SU-DHL-6 (cell line): ENCODE measurements at regions not wholly inside any gene's neighbourhood (a gene's known extent, or its start where the extent isn't known, plus 50 kb on each side); places are given as distances from the start of the nearest gene placed in this dataset.

Experiments used
- H2AFZ ChIP-seq: fragments of 200-600 bp; sonication (generic); 2 replicates; pipeline ENCODE4 v1.6.1; 2014; ENCODE audit warnings: low read depth, mild to moderate bottlenecking, moderate library complexity, mixed read lengths, antibody characterized with exemption, low read length; ENCODE audit not compliant: severe bottlenecking
- H3F3A ChIP-seq: fragments of 200-600 bp; shearing (Covaris generic); 2 replicates; pipeline ENCODE4 v1.6.0; 2016; ENCODE audit warnings: antibody characterized with exemption, mild to moderate bottlenecking; ENCODE audit not compliant: insufficient read depth
- H3K27ac ChIP-seq: fragments of 200-600 bp; sonication (generic); 2 replicates; pipeline ENCODE4 v1.5.1; 2016; ENCODE audit warnings: low read depth, mild to moderate bottlenecking, low read length, moderate library complexity, mixed read lengths
- H3K27me3 ChIP-seq: fragments of 200-600 bp; sonication (generic), shearing (Covaris generic); 2 replicates; pipeline ENCODE4 v1.6.0; 2014; ENCODE audit warnings: mild to moderate bottlenecking, low read length
- H3K36me3 ChIP-seq: fragments of 200-600 bp; sonication (generic); 2 replicates; pipeline ENCODE4 v1.6.1; 2014; ENCODE audit warnings: mild to moderate bottlenecking, low read length, mixed read lengths
- H3K4me2 ChIP-seq: fragments of 300-600, 200-600 bp; shearing (Covaris generic), sonication (generic); 2 replicates; pipeline ENCODE4 v1.6.0; 2014; ENCODE audit warnings: low read length, low read depth, mild to moderate bottlenecking; ENCODE audit not compliant: poor library complexity, severe bottlenecking
- H3K4me3 ChIP-seq: fragments of 200-600 bp; sonication (generic); 2 replicates; pipeline ENCODE4 v1.5.1; 2014; ENCODE audit warnings: antibody characterized with exemption, low read length, mild to moderate bottlenecking, mixed read lengths; ENCODE audit not compliant: insufficient read depth, poor library complexity, severe bottlenecking
- H3K79me2 ChIP-seq: fragments of 200-600 bp; sonication (generic); 2 replicates; pipeline ENCODE4 v1.6.1; 2014; ENCODE audit warnings: mild to moderate bottlenecking, low read length, moderate library complexity; ENCODE audit not compliant: insufficient read depth
- H3K9ac ChIP-seq: fragments of 200-600 bp; sonication (generic); 2 replicates; pipeline ENCODE4 v1.7.0; 2014; ENCODE audit warnings: mild to moderate bottlenecking, low read length
- H3K9me2 ChIP-seq: fragments of 200-600 bp; sonication (generic); replicated peaks from 2 replicates; pipeline ENCODE4 v1.6.1; 2014; ENCODE audit warnings: low read length; ENCODE audit not compliant: insufficient read depth
- H3K9me3 ChIP-seq: fragments of 200-600 bp; sonication (generic); 2 replicates; pipeline ENCODE4 v1.6.1; 2014; ENCODE audit warnings: low read length, mixed read lengths; ENCODE audit not compliant: insufficient read depth
- H4K20me1 ChIP-seq: fragments of 200-600 bp; sonication (generic); 2 replicates; pipeline ENCODE4 v1.6.1; 2014; ENCODE audit warnings: low read depth, mild to moderate bottlenecking, antibody characterized with exemption, low read length, moderate library complexity, mixed read lengths
- EZH2phosphoT487 ChIP-seq: fragments of 200-600 bp; sonication (generic), shearing (Covaris generic); conservative IDR thresholded peaks from 2 replicates; pipeline ENCODE4 v1.6.1; 2018; ENCODE audit warnings: mild to moderate bottlenecking, antibody characterized with exemption, low read length, moderate library complexity, mixed read lengths
- TF ChIP-seq, protein P1 (sequence below): fragments of 200-600 bp; sonication (generic); IDR thresholded peaks from one replicate; pipeline ENCODE4 v1.5.1; 2017; ENCODE audit warnings: antibody characterized with exemption, mild to moderate bottlenecking, low read length, moderate library complexity; ENCODE audit not compliant: insufficient read depth, poor library complexity, severe bottlenecking

DNA sequence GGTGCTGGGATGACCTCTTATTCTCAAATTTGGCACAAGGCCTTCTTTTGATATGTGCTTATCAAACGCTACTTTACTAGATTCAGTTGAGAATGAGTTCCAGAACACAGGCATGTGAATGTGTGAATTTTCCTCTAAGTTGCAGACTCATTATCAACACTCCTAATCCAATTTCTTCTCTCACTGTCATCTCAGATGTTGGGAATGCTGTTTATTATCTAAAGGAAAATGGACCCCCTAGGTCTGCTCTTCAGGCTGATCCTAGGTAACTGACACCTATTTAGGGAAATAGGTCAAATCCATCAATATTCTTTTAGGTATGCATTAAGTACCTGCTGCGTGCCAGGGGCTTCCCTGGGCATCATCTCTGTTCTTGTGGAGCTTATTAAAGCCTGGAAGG is 215.0 kb upstream of the NOX3 start:
- H3K4me3 ChIP-seq: no peak overlapping the region
- TF ChIP-seq EZH2phosphoT487: no peak
- TF ChIP-seq, protein P1, sequence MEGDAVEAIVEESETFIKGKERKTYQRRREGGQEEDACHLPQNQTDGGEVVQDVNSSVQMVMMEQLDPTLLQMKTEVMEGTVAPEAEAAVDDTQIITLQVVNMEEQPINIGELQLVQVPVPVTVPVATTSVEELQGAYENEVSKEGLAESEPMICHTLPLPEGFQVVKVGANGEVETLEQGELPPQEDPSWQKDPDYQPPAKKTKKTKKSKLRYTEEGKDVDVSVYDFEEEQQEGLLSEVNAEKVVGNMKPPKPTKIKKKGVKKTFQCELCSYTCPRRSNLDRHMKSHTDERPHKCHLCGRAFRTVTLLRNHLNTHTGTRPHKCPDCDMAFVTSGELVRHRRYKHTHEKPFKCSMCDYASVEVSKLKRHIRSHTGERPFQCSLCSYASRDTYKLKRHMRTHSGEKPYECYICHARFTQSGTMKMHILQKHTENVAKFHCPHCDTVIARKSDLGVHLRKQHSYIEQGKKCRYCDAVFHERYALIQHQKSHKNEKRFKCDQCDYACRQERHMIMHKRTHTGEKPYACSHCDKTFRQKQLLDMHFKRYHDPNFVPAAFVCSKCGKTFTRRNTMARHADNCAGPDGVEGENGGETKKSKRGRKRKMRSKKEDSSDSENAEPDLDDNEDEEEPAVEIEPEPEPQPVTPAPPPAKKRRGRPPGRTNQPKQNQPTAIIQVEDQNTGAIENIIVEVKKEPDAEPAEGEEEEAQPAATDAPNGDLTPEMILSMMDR: no peak
- H3K9me3 ChIP-seq: no peaks in the 10 kb centered on the region

DNA sequence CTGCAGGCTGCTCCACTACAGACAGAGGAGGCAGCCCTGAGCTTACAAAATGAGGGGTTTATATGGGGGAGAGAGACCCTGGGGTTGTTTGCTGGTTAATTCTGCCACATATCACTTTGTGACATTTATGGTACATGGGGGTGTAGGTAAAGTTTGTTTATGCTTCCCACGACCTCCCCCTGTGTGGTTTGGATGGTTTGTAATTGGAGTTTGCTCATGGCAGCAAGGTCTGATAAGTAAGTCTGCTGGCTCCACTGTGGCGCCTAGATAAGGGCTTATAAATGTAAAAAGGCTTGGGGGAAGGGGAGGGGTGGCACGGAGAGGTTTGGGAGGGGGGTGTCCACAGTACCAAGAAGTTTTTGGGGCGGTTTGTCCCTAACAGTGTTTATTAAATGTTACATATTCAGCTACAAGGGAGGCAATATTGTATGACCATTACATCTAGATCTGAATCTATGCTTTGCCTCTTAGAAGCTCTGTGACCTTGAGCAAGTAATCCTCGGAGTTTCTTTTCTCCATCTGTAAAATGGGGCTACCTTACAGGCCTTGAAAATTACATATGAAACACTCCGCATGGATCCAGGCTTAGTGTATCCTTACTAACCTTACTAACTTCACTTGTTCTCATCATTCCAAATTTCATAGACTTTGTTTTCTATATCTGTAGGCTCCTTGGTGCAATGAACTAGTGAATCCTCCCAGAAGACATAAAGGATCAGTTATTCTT is 204.8 kb upstream of the NOX3 start:
- no peaks in the 10 kb centered on the region for H3F3A ChIP-seq
- no peak overlapping the region for H3K27ac ChIP-seq
- H3K9ac ChIP-seq: no peak overlapping the region
- no peak for TF ChIP-seq EZH2phosphoT487
- TF ChIP-seq, protein P1: no peak
- no peaks in the 10 kb centered on the region for H3K27me3 ChIP-seq
- no peaks in the 10 kb centered on the region for H3K79me2 ChIP-seq
- H3K9me3 ChIP-seq: peaks cover 2% of the 10 kb centered on the region; the same call in 1 of the 2 replicates
- no peak overlapping the region for H2AFZ ChIP-seq
- no peaks in the 10 kb centered on the region for H3K36me3 ChIP-seq
- H3K9me2 ChIP-seq: no peaks in the 10 kb centered on the region
- H4K20me1 ChIP-seq: no peaks in the 10 kb centered on the region
- H3K4me2 ChIP-seq: no peak overlapping the region
- H3K4me3 ChIP-seq: no peak overlapping the region

More for the DNA sequence above, 215.0 kb upstream of the NOX3 start:
- H3K4me2 ChIP-seq: no peak overlapping the region
- no peaks in the 10 kb centered on the region for H4K20me1 ChIP-seq
- no peaks in the 10 kb centered on the region for H3K36me3 ChIP-seq
- no peak overlapping the region for H3K9ac ChIP-seq
- H3K27me3 ChIP-seq: no peaks in the 10 kb centered on the region
- no peak overlapping the region for H3K27ac ChIP-seq
- no peak overlapping the region for H2AFZ ChIP-seq
- no peaks in the 10 kb centered on the region for H3K79me2 ChIP-seq
- H3F3A ChIP-seq: no peaks in the 10 kb centered on the region
- H3K9me2 ChIP-seq: no peaks in the 10 kb centered on the region

DNA sequence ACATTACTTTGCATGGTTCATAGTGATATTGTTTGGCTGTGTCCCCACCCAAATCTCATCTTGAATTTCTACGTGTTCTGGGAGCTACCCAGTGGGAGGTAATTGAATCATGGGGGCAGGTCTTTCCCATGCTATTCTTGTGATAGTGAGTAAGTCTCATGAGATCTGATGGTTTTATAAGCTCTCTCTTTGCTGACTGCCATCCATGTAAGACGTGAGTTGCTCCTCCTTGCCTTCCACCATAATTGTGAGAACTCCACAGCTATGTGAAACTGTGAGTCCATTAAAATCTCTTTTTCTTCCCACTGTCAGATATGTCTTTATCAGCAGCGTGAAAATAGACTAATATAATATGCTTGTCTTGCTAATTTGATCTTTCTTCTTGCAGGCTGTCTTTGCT is 200.4 kb upstream of the NOX3 start:
- H3F3A ChIP-seq: no peaks in the 10 kb centered on the region
- no peak overlapping the region for H3K27ac ChIP-seq
- H3K79me2 ChIP-seq: no peaks in the 10 kb centered on the region
- no peak overlapping the region for H3K4me3 ChIP-seq
- TF ChIP-seq EZH2phosphoT487: no peak
- TF ChIP-seq, protein P1: no peak
- H4K20me1 ChIP-seq: no peaks in the 10 kb centered on the region
- no peak overlapping the region for H2AFZ ChIP-seq
- H3K36me3 ChIP-seq: no peaks in the 10 kb centered on the region
- H3K27me3 ChIP-seq: no peaks in the 10 kb centered on the region
- no peaks in the 10 kb centered on the region for H3K9me2 ChIP-seq
- no peak overlapping the region for H3K4me2 ChIP-seq
- peaks cover 6% of the 10 kb centered on the region; the same call in 1 of the 2 replicates for H3K9me3 ChIP-seq
- no peak overlapping the region for H3K9ac ChIP-seq
